ENCODE measurements at regions not wholly inside any gene's neighbourhood (a gene's known extent, or its start where the extent isn't known, plus 50 kb on each side); places are given as distances from the start of the nearest gene placed in this dataset.

DNA sequence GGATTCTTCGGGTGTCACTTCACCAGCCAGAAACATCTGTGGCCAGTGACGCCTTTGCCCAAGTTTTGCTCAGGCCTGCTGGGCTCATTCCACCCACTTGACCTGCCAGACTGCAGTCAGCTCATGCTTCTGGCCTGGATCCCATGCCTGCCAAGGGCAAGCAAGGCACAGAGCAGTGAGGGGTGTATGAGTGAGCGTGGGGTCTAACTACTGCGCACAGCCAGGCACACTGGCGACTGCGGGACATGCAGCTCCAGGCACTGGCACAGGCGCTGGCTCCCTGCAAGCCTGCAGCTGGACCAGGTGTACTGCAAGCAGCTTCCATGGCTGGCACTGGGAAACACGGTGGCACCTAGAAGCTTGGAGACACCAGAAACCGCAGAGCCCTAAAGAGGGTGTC is 80.1 kb downstream of the MTERF1 start:
- TF ChIP-seq POLR2A (IDR thresholded peaks at IDR 0.05; ENCODE audit: low read length) (no peak), GATA1 (IDR thresholded peaks at IDR 0.05; ENCODE audit: low read depth, low read length) (no peak)
